BE2C (cell line): ENCODE measurements at regions not wholly inside any gene's neighbourhood (a gene's known extent, or its start where the extent isn't known, plus 50 kb on each side); places are given as distances from the start of the nearest gene placed in this dataset.

Experiments used
- DNase-seq: peaks from one replicate; pipeline ENCODE4 v3.0.0-alpha.2; 2020
- H3K27me3 ChIP-seq: fragments of 250-450 bp; sonication (Bioruptor Pico); 2 replicates; pipeline ENCODE4 v1.5.1; 2020; ENCODE audit warnings: mild to moderate bottlenecking
- H3K36me3 ChIP-seq: fragments of 250-450 bp; sonication (Bioruptor Pico); 2 replicates; pipeline ENCODE4 v1.5.1; 2020; ENCODE audit warnings: mild to moderate bottlenecking
- H3K4me1 ChIP-seq: fragments of 250-450 bp; sonication (Bioruptor Pico); 2 replicates; pipeline ENCODE4 v1.5.1; 2020
- H3K4me3 ChIP-seq: 2 replicates; pipeline ENCODE4 v1.5.1; 2011; ENCODE audit warnings: low read depth, low read length
- H3K9me3 ChIP-seq: fragments of 250-450 bp; sonication (Bioruptor Pico); 2 replicates; pipeline ENCODE4 v1.5.1; 2020
- TF ChIP-seq, protein P1 (sequence below): IDR thresholded peaks from 2 replicates; pipeline ENCODE4 v1.5.1; 2012; ENCODE audit warnings: mild to moderate bottlenecking, low read depth, low read length

DNA sequence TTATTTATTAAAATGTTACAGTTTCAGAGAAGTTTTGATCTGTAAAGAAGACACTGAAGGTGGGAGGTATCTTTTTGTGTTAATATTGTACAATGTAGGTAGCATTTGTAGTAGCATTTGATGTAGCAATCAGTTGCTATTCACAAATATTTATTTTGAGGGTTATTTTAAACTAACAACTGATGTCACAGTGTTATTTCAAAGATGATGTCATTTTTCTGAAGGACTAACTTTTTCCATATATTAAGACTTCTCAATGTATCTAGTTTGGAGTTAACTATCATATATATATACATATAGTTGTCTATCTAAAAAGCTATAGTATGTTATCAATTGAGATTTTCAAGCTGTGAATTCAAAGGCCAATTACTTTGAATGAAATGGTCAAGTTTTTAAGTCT lies 1003.3 kb downstream of the DSC3 start:
- no peak for DNase-seq
- TF ChIP-seq, protein P1, sequence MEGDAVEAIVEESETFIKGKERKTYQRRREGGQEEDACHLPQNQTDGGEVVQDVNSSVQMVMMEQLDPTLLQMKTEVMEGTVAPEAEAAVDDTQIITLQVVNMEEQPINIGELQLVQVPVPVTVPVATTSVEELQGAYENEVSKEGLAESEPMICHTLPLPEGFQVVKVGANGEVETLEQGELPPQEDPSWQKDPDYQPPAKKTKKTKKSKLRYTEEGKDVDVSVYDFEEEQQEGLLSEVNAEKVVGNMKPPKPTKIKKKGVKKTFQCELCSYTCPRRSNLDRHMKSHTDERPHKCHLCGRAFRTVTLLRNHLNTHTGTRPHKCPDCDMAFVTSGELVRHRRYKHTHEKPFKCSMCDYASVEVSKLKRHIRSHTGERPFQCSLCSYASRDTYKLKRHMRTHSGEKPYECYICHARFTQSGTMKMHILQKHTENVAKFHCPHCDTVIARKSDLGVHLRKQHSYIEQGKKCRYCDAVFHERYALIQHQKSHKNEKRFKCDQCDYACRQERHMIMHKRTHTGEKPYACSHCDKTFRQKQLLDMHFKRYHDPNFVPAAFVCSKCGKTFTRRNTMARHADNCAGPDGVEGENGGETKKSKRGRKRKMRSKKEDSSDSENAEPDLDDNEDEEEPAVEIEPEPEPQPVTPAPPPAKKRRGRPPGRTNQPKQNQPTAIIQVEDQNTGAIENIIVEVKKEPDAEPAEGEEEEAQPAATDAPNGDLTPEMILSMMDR = no peak
- no peaks in the 10 kb centered on the region for H3K36me3 ChIP-seq

DNA sequence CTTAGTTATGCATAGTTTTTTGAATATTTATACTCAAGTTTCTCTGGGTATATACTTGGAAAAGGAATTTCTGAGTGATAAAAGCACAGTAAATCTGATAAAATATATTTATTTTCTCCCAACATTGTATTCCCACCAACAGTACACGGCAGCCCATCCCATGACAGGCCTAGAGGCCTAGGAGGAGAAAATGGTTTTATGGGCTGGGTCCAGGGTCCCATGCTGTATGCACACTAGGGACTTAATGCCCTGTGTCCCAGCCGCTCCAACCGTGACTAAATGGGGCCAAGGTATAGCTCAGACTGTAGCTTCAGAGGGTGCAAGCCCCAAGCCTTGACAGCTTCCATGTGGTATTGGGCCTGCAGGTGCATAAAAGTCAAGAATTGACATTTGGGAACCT lies 1007.7 kb downstream of the DSC3 start:
- no peak for DNase-seq
- Histone ChIP-seq H3K27me3 (no peaks in the 10 kb centered on the region), H3K4me3 (no peak overlapping the region), H3K9me3 (no peaks in the 10 kb centered on the region), H3K36me3 (no peaks in the 10 kb centered on the region), H3K4me1 (no peaks in the 10 kb centered on the region)
- TF ChIP-seq, protein P1 = no peak

More for the DNA sequence above, 1003.3 kb downstream of the DSC3 start:
- H3K4me1 ChIP-seq = no peaks in the 10 kb centered on the region
- H3K4me3 ChIP-seq = no peak overlapping the region
- H3K9me3 ChIP-seq = no peaks in the 10 kb centered on the region
- H3K27me3 ChIP-seq = no peaks in the 10 kb centered on the region

DNA sequence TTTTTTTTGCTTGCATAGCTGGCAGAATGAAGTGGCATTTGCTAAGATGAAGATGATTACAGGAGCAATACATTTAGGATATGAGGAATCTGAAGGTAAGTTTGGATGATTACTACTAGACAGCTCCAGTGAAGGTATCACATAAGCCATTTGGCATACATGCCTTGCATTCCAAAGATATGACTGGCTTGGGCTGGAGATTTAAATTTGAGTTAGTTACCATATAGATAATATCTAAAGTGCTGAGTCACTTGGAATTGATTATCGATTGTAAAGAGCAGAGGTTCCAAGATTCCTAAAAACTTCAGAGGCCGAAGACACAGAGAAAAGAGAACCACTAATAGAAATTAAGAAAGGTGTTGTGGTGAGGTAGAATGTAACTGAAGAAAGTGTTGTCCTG lies 1026.4 kb downstream of the DSC3 start:
- TF ChIP-seq, protein P1 = no peak
- Histone ChIP-seq H3K36me3 (no peaks in the 10 kb centered on the region), H3K27me3 (no peaks in the 10 kb centered on the region), H3K4me1 (no peaks in the 10 kb centered on the region), H3K9me3 (no peaks in the 10 kb centered on the region), H3K4me3 (no peak overlapping the region)
- DNase-seq = no peak

DNA sequence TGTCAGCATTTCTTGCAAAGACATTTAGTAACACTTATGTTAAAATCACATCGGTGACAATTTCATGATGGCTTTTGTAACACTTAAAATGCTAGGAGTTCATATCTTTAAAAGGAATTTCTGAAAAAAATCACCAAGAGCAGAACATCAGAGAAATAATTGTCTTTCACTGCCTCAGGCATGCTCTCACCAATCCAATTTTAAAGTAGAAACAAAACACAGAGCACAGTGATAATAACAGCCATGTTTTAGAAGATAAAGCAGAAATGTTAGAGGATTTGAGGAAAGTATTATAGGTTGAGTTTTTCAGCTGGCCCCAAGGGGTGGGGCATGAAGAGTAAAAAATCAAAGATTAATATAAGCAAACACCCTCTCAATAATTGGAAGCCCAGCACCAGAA lies 1037.6 kb downstream of the DSC3 start:
- no peak for DNase-seq
- H3K4me1 ChIP-seq = no peaks in the 10 kb centered on the region
- H3K4me3 ChIP-seq = no peak overlapping the region
- no peaks in the 10 kb centered on the region for H3K27me3 ChIP-seq
- TF ChIP-seq, protein P1 = no peak
- H3K9me3 ChIP-seq = no peaks in the 10 kb centered on the region
- H3K36me3 ChIP-seq = no peaks in the 10 kb centered on the region

DNA sequence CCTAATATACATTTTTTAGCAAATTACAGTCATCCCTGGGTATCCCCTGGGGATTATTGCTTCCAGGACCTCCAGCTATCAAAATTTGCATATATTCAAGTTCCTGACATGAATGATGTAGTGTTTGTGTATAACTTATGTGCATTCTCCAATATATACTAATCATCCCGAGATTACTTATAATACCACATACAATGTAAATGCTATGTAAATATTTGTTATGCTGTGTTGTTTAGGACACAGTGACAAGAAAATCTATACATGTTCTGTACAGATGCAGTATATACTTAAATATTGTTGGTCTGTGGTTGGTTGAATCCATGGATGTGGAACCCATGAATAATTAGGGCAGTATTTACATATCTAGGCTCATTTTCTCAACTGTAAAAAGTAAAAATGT lies 1060.3 kb downstream of the DSC3 start:
- Histone ChIP-seq H3K4me1 (no peaks in the 10 kb centered on the region), H3K4me3 (no peak overlapping the region), H3K36me3 (no peaks in the 10 kb centered on the region), H3K9me3 (no peaks in the 10 kb centered on the region), H3K27me3 (no peaks in the 10 kb centered on the region)
- TF ChIP-seq, protein P1 = no peak
- DNase-seq = no peak

DNA sequence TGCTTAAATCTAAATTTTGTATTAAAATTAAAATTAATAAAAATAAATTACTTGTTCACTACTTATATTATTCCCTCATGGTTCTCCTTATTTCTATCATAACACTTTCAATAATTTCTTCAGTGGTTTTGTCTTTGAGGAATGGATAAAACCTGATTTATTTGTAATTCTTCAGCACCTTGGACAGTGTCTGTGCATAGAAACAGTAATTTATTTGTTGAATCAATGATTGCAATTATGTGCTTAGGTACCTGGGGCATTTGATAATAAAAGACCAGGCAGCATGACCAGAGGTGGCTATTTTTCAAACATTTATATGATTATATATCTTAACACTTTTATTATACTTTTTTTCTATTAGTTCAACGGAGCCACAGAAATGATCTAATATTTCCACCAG lies 1062.7 kb downstream of the DSC3 start:
- H3K4me3 ChIP-seq = no peak overlapping the region
- H3K36me3 ChIP-seq = no peaks in the 10 kb centered on the region
- no peaks in the 10 kb centered on the region for H3K9me3 ChIP-seq
- TF ChIP-seq, protein P1 = no peak
- DNase-seq = no peak
- H3K4me1 ChIP-seq = no peaks in the 10 kb centered on the region
- H3K27me3 ChIP-seq = no peaks in the 10 kb centered on the region
